Thyroid gland (tissue), 4 donors: ENCODE measurements at regions not wholly inside any gene's neighbourhood (a gene's known extent, or its start where the extent isn't known, plus 50 kb on each side); places are given as distances from the start of the nearest gene placed in this dataset.

Experiments used
- CTCF ChIP-seq, 6 experiments: fragments of 200-600 bp in 3 of 6; fragments of 450-650 bp in 3 of 6; sonication (generic) in 3 of 6; IDR thresholded peaks; one replicate each; pipeline ENCODE4 v1.5.1; 2016 to 2019; ENCODE audit warnings: antibody characterized with exemption in 6 of 6, mild to moderate bottlenecking in 2 of 6, inconsistent platforms in 1 of 6, moderate library complexity in 1 of 6
- POLR2A ChIP-seq, 2 donors: fragments of 450-650 bp; IDR thresholded peaks; one replicate each; pipeline ENCODE4 v1.6.1; 2017; ENCODE audit warnings: antibody characterized with exemption in 2 of 2, mild to moderate bottlenecking in 2 of 2, moderate library complexity in 1 of 2

GRCh38 chr16:48885471-48885870, 275.5 kb upstream of the N4BP1 start:
- TF ChIP-seq CTCF (IDR thresholded peaks at IDR 0.05) (no peak), POLR2A (IDR thresholded peaks at IDR 0.05) (no peak)
